ENCODE measurements at regions not wholly inside any gene's neighbourhood (a gene's known extent, or its start where the extent isn't known, plus 50 kb on each side); places are given as distances from the start of the nearest gene placed in this dataset.

- Mint-ChIP-seq H3K36me3 (ENCODE audit: low read depth, unreplicated experiment) (no peaks in the 10 kb centered on the region), H3K9me3 (ENCODE audit: unreplicated experiment) (peaks cover 2% of the 10 kb centered on the region), H3K4me1 (ENCODE audit: low read depth, unreplicated experiment) (no peaks in the 10 kb centered on the region), H3K4me3 (ENCODE audit: unreplicated experiment) (no peak overlapping the region), H3K27me3 (ENCODE audit: low read depth, unreplicated experiment) (no peaks in the 10 kb centered on the region), H3K27ac (ENCODE audit: unreplicated experiment) (no peak overlapping the region)
- Histone ChIP-seq H3K27me3 (ENCODE audit: insufficient read depth, low read length) (no peaks in the 10 kb centered on the region), H4K20me1 (ENCODE audit: insufficient read depth, low read length) (no peaks in the 10 kb centered on the region), H2AFZ (ENCODE audit: low read depth, low read length) (no peak overlapping the region), H3K4me3 (ENCODE audit: insufficient read depth, low read depth, low read length) (no peak overlapping the region), H3K4me2 (ENCODE audit: low read length) (no peak overlapping the region), H3K4me1 (ENCODE audit: insufficient read depth, low read length) (no peaks in the 10 kb centered on the region), H3K36me3 (ENCODE audit: insufficient read depth, low read length) (no peaks in the 10 kb centered on the region), H3K9ac (ENCODE audit: low read length) (no peak overlapping the region), H3K9me3 (ENCODE audit: insufficient read depth, low read depth, low read length) (peaks cover 4% of the 10 kb centered on the region), H3K27ac (ENCODE audit: low read depth, low read length) (no peak overlapping the region), H3K79me2 (ENCODE audit: insufficient read depth, low read length) (no peaks in the 10 kb centered on the region)
- no peak for DNase-seq (ENCODE audit: low read depth)
- no peak for TF ChIP-seq CTCF (IDR thresholded peaks at IDR 0.05; ENCODE audit: insufficient read depth, low read depth, low read length)
- FAIRE-seq, result no peak
These were observed 356.6 kb upstream of the GRM7 start for GRCh38 chr3:6504347-6504746.

DNA sequence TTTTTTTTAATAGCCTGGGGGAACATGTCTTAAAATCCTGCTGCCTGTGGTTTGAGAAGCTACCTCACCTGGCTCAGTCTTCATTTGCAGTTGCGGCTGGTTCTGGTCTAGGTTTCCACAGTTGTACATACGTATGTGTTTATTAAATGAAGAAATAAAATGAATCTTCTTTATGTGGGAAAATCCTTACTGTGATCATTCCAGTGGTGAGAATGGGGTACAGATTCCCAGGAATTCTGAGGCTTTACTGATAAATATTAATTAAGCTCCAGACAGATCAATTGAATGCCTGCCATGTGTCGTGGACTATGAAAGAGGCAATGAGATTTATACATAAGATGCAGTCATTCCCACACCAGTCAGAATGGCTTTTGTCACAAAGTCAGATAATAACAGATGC, 356.1 kb upstream of the GRM7 start:
- no peak for DNase-seq (ENCODE audit: low read depth)
- no peak overlapping the region for H2AFZ ChIP-seq (ENCODE audit: low read depth, low read length)
- no peak for TF ChIP-seq EZH2 (IDR thresholded peaks at IDR 0.05; ENCODE audit: insufficient read depth, low read length)
- no peak for TF ChIP-seq CTCF (IDR thresholded peaks at IDR 0.05; ENCODE audit: insufficient read depth, low read depth, low read length)
- H3K9me3 Mint-ChIP-seq (ENCODE audit: unreplicated experiment), result peaks cover 2% of the 10 kb centered on the region
- FAIRE-seq, result no peak
- H4K20me1 ChIP-seq (ENCODE audit: insufficient read depth, low read length), result no peaks in the 10 kb centered on the region
- H3K9me3 ChIP-seq (ENCODE audit: insufficient read depth, low read depth, low read length), result peaks cover 4% of the 10 kb centered on the region
- H3K4me1 ChIP-seq (ENCODE audit: insufficient read depth, low read length), result no peaks in the 10 kb centered on the region
- H3K27me3 Mint-ChIP-seq (ENCODE audit: low read depth, unreplicated experiment), result no peaks in the 10 kb centered on the region
- H3K27me3 ChIP-seq (ENCODE audit: insufficient read depth, low read length), result no peaks in the 10 kb centered on the region
- H3K4me2 ChIP-seq (ENCODE audit: low read length), result no peak overlapping the region
- no peaks in the 10 kb centered on the region for H3K79me2 ChIP-seq (ENCODE audit: insufficient read depth, low read length)
- no peak overlapping the region for H3K9ac ChIP-seq (ENCODE audit: low read length)
- no peaks in the 10 kb centered on the region for H3K36me3 Mint-ChIP-seq (ENCODE audit: low read depth, unreplicated experiment)
- no peaks in the 10 kb centered on the region for H3K36me3 ChIP-seq (ENCODE audit: insufficient read depth, low read length)
- H3K4me3 Mint-ChIP-seq (ENCODE audit: unreplicated experiment), result no peak overlapping the region
- no peak overlapping the region for H3K27ac ChIP-seq (ENCODE audit: low read depth, low read length)
- H3K4me1 Mint-ChIP-seq (ENCODE audit: low read depth, unreplicated experiment), result no peaks in the 10 kb centered on the region
- H3K27ac Mint-ChIP-seq (ENCODE audit: unreplicated experiment), result no peak overlapping the region
- no peak overlapping the region for H3K4me3 ChIP-seq (ENCODE audit: insufficient read depth, low read depth, low read length)

GRCh38 chr3:6508410-6508759, 352.5 kb upstream of the GRM7 start:
- FAIRE-seq, result no peak
- no peak for TF ChIP-seq CTCF (IDR thresholded peaks at IDR 0.05; ENCODE audit: insufficient read depth, low read depth, low read length)
- TF ChIP-seq EZH2 (IDR thresholded peaks at IDR 0.05; ENCODE audit: insufficient read depth, low read length), result no peak
- H3K4me3 Mint-ChIP-seq (ENCODE audit: unreplicated experiment), result peak overlapping the region; percentile 89
- H3K4me3 ChIP-seq (ENCODE audit: insufficient read depth, low read depth, low read length), result no peak overlapping the region
- H3K4me1 Mint-ChIP-seq (ENCODE audit: low read depth, unreplicated experiment), result no peaks in the 10 kb centered on the region
- no peaks in the 10 kb centered on the region for H3K27me3 Mint-ChIP-seq (ENCODE audit: low read depth, unreplicated experiment)
- H3K27ac Mint-ChIP-seq (ENCODE audit: unreplicated experiment), result no peak overlapping the region
- no peaks in the 10 kb centered on the region for H3K4me1 ChIP-seq (ENCODE audit: insufficient read depth, low read length)
- no peaks in the 10 kb centered on the region for H3K79me2 ChIP-seq (ENCODE audit: insufficient read depth, low read length)
- H3K27ac ChIP-seq (ENCODE audit: low read depth, low read length), result no peak overlapping the region
- H2AFZ ChIP-seq (ENCODE audit: low read depth, low read length), result no peak overlapping the region
- H3K9me3 Mint-ChIP-seq (ENCODE audit: unreplicated experiment), result no peaks in the 10 kb centered on the region
- H3K36me3 Mint-ChIP-seq (ENCODE audit: low read depth, unreplicated experiment), result no peaks in the 10 kb centered on the region
- no peak for DNase-seq (ENCODE audit: low read depth)
- no peak overlapping the region for H3K9ac ChIP-seq (ENCODE audit: low read length)
- no peaks in the 10 kb centered on the region for H3K27me3 ChIP-seq (ENCODE audit: insufficient read depth, low read length)
- no peak overlapping the region for H3K4me2 ChIP-seq (ENCODE audit: low read length)
- no peaks in the 10 kb centered on the region for H3K36me3 ChIP-seq (ENCODE audit: insufficient read depth, low read length)
- H3K9me3 ChIP-seq (ENCODE audit: insufficient read depth, low read depth, low read length), result peaks cover 2% of the 10 kb centered on the region
- no peaks in the 10 kb centered on the region for H4K20me1 ChIP-seq (ENCODE audit: insufficient read depth, low read length)
